NOMO-1 treated with DMSO at 0.1 percent for 48 hours (cell line): ENCODE measurements at regions not wholly inside any gene's neighbourhood (a gene's known extent, or its start where the extent isn't known, plus 50 kb on each side); places are given as distances from the start of the nearest gene placed in this dataset.

Source experiments
- DNase-seq: peaks from one replicate; lab custom pipeline; 2025; ENCODE audit not compliant: unreplicated experiment; lab: John Stamatoyannopoulos, UW

DNA sequence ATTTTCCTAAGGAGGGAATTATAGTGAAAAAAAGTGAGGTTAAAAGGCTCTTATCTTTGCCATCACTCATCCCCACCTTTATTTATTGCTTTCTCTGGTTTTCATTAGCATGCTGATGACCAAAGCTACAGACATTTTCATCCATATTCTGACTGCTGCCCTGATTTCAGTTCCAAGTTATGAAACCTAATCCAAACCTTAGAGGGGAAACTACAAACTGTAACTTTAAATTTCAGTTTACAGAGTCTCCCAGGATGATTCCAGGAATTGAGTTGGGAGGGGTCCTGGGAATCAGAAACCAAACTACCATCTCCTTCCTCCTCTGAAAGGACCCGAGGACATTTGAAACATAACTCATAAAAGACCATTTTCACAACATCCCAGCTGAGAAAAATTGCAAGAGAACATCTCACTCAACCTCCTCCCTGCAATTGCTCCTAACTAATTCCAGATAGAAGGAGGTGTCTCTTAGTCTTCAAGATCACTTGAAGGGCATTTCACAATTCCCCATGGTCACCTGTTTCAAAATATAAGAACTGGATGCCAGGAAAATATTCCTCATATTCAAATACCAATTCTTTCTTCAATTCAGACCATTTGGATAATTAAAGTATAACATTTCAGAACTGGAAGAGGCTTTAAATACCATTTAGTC lies 520.6 kb downstream of the TNS1 start:
- DNase-seq: no peak

DNA sequence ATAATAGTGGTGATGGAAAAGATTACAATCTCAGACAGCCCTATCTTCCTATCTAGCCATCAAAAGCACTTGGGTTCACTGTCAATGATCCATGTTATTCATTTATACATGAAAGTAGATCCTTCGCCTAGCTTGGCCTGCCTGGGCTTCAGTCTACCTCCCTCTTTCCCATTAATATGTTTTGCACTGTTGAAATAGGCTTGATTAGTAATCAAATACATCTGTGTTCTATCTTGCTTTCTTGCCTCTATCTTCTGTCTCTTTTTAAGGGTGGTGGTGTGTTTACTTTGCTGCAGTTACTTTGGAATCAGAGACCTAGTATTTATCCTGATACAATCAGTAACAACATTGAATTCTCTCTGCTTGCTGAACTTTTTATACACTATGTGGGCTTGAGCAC lies 521.2 kb downstream of the TNS1 start:
- DNase-seq: no peak

- no peak for DNase-seq
These were observed 523.2 kb downstream of the TNS1 start for GRCh38 chr2:217479566-217479965.

DNA sequence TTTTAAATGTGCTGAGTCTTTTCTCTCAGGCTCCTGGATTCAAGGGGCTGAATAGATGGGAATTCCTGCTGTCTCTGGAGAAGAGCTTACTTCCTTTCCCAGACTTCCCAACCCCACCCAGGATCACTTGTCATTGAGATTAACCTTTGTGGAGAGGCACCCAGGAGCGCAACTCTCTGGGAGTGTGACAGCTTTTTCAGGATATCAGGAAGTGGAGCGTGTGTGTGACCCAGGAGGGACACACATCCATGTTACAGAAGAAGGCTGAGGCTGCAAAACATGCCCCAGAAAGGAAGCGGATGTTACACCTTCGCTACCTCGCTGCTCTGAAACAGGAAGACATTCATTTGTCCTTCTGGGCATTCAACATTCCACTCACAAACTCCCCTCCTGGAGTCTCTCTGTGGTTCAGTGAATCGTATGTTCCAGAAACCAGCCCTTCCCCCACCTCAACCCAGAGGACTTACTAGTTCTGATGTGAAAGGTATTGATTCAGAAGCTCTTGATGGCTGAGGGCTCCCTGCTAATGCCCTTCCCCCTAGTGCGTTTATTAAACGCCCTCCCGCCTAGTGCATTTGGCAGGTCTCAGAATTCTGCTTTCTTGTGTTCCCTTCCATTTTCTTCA lies 523.9 kb downstream of the TNS1 start:
- no peak for DNase-seq

- DNase-seq: no peak
These were observed 525.2 kb downstream of the TNS1 start for GRCh38 chr2:217477583-217477982.

DNA sequence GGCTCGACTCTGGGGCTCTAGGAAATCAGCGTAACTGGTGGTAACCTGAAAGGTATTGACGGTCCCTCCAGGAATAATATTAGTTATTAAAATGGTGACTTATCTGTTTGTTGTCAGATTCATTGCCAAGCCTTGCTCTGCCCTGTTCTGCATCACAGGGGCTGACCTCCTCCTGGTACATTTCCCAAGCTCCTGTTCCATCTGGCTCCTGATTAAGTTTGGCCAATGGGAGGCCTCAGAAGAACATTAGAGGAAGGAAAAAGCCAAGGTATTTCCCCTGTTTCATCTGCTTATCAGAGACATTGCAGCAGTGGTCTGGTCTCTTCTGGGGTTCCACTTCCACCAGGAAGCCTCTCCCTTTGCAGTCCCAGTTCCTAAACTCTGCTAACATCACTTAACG lies 527.0 kb downstream of the TNS1 start:
- DNase-seq: no peak

GRCh38 chr2:217475101-217475500 lies 527.7 kb downstream of the TNS1 start:
- no peak for DNase-seq

DNA sequence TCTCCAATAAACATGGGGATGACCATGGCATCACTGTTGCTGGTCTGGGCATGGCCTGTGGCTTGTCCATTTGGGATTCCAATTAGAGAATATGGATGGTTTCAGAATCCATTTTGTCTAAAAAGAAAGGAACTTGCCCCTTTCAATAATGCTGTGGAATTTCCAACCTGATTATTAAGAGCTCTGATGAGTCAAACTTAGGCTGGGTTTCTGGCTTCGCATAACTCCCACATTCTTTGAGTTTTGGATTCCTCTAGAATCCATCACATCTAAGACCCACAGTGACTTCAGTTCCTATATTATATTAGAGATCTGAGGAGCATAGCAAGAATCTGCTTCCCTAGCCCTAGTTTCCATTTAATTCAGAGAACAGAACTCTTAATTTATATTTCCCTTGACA lies 531.5 kb downstream of the TNS1 start:
- no peak for DNase-seq

- DNase-seq: no peak
These were observed 533.5 kb downstream of the TNS1 start for GRCh38 chr2:217469203-217469810.

- no peak for DNase-seq
These were observed 534.6 kb downstream of the TNS1 start for GRCh38 chr2:217468042-217468830.

GRCh38 chr2:217467331-217467730 lies 535.5 kb downstream of the TNS1 start:
- DNase-seq: no peak

GRCh38 chr2:217466805-217467204 lies 536.0 kb downstream of the TNS1 start:
- DNase-seq: no peak

DNA sequence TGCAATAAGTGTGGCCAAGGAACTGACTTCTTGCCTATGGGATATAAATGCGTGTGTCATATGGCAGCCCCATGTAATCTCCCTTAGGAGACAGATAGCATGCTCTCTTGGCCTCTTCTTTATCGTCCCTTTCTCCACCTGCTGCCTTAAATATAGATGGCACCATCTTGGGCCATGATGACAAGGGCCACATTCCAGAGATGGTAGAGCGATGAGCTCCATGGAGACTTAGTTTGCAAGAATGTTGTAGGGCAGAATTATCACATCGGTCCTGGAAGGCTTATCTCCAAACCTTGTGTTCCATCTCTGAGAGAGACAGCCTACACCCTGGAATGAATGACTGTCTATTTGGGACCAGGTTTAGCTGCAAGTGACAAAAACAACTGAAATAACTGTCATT lies 536.7 kb downstream of the TNS1 start:
- DNase-seq: no peak

- DNase-seq: no peak
These were observed 537.7 kb downstream of the TNS1 start for GRCh38 chr2:217465100-217465499.

GRCh38 chr2:217463402-217464075 lies 539.3 kb downstream of the TNS1 start:
- DNase-seq: no peak

DNA sequence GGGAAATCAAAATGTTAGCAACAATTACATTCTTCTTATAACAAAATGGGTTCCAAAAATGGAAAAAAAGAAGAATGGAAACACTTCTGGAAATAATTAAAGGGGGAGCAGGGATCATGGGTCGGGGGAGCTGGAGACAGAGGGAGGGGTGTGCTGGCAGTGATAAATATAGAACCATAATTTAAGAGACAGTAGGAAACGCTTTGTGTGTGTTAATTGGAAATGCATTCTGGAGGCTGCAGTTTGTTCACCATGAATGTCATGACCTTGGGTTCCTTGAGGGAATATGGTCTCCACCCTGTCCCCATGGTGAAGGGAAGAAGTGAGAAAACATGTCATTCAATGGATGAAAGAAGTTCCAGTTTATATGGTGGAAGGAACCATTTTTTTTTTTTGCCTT lies 540.7 kb downstream of the TNS1 start:
- DNase-seq: no peak

DNA sequence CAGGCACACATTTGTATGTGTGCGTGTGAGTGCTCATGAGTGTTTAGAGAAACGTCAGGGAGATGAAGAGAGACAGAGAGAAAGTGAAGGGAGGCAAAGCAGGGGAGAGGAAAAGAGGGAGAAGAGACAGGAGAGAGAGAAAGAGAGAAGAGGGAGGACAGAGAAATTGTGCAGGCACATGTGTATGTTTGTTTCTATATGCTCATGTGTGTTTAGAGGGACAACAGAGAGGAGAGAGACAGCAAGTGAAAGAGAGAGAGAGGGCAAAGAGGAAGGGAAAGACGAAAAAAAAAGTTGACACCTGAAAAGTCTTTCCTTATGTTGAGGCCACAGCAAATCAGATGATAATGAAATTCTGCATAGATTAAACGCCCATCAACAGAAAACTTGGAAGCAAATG lies 541.1 kb downstream of the TNS1 start:
- DNase-seq: no peak

- DNase-seq: no peak
These were observed 543.0 kb downstream of the TNS1 start for GRCh38 chr2:217459680-217460405.

- DNase-seq: no peak
These were observed 543.8 kb downstream of the TNS1 start for GRCh38 chr2:217459016-217459415.

DNA sequence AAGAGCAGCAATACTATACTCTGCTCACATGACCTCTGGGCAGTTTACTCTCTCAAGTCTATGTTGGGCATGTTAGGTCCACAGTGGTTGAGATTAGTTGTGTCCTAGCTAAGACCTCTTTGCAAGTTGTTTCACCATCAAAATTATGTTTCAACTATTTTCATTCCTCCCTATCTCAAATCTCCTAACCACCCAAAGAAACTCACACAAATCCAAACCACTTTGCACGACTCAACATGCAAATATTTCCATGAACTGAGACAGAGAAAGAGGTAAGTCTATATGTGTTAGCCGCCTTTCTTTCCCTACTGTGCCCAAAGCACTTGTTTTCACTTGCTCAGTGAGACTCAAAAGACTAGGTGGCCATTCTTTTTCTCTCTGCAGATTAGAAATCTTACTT lies 546.8 kb downstream of the TNS1 start:
- no peak for DNase-seq

DNA sequence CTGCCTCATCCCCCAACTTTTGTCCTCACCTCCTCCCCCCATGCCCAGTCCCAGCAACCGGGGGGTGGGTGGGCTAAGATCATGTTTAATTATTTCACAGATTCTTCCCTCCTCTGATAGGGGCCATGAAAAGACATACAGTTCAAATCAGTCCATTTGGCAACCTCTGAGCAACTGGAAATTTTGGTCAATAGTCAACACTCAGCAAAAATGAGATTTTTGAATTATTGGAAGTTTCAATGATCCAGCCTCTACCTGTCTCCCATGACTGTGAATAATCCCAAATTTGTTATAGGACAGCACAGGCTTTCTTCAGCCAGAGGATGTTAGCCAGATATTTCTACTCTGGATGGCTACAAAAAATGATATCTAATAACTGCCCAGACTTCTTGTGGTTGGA lies 549.9 kb downstream of the TNS1 start:
- no peak for DNase-seq
